H54 (cell line): ENCODE measurements at regions not wholly inside any gene's neighbourhood (a gene's known extent, or its start where the extent isn't known, plus 50 kb on each side); places are given as distances from the start of the nearest gene placed in this dataset.

Experiments used
- DNase-seq: peaks from one replicate; pipeline ENCODE4 v3.0.0; 2011; ENCODE audit warnings: low spot score, mixed read lengths; ENCODE audit not compliant: insufficient read length
- FAIRE-seq: peaks from 3 replicates; lab custom pipeline; 2011; peaks lifted over from hg19 to GRCh38; lab: Jason Lieb, UNC
- POLR2A ChIP-seq: IDR thresholded peaks from 2 replicates; pipeline ENCODE4 v1.6.1; 2011; ENCODE audit warnings: low read depth, mild to moderate bottlenecking, low read length

DNA sequence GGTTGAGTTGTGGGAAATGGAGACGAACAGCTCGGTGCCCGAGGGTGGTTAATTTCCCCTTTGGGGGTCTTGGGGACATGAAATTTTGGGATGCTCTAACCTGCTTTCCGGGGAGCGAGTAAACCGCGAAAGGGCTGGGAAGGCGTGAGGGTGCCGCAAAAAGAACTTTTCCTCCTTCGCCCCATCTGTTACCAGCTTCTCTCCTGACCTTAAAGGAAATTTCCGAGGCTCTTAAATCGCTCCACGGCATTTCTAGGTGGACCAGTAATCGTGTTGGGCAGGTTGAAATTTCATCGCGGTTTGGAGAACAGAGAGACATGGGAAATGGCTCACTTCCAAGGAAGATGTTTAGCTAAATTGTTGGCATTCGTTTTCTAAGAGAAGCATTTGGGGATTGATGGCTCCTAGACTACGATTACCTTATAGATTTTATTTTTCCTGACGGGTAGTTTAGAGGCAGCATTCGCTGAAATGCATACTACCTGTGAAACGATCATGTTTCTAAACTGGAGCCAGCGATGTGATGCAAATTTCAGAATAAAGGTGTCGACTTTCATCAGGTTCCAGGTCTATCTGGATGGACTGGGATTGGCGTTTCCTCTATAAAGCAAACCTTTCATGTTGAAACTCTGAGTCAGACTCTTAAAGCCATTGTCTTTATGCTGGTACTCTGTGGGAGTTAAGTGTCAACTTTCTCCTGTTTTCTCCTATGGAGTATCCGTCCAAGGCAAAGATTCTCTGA lies 414.5 kb downstream of the PCNX1 start:
- TF ChIP-seq POLR2A: no peak
- DNase-seq (no peak), FAIRE-seq (peak; percentile 82)

DNA sequence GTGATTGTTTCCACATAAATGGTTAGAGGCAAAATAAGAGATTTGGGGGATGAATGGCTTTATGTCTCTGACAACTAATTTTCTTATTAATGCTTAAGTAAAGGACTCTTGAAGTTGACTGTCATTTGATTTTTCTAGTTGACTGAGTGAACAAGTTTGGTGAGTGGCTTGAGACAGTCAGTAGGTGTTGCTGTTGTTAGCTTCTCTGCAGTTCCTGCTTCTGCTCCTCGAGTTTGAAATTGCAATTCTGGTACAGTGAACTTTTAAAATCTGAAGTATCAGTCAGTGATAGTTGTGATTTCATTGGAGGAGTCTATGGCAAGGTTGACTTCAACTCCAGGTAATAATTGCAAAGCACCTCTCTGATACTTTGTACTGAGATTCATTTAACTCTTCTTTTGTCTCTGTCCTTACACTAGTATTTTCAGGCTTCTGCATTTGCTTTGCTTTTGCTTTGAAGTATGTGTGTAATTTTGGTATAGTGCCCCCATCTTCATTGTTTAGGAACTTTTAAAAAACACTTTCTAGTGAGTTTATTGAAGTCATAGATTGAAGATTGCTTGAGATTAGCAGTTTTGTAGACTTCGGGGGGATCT lies 415.5 kb downstream of the PCNX1 start:
- DNase-seq (no peak), FAIRE-seq (peak; percentile 6)
- TF ChIP-seq POLR2A: no peak

GRCh38 chr14:71324767-71325272 lies 417.6 kb downstream of the PCNX1 start:
- no peak for FAIRE-seq
- TF ChIP-seq POLR2A: no peak
- no peak for DNase-seq

DNA sequence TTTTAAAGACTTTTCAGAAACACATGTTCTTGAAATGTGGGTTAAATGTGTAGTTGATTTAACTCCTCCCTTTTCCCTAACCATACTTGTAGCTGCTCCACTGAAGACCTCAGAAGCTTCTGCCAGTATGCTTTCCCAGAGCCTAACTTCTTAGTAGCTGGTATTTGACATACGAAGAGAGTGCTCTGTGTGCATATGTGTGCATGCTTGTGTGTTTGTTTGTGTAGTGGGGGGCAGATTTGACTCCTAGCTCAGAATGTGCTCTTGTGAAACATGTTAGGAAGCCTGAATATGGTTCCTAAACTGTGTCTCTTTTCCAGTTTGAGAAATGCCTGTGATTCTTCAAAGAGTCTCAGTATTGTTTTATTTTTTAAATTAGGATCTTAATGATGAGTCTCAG lies 420.4 kb downstream of the PCNX1 start:
- TF ChIP-seq POLR2A: no peak
- FAIRE-seq: no peak

GRCh38 chr14:71328183-71328582 lies 420.9 kb downstream of the PCNX1 start:
- no peak for FAIRE-seq

More for the DNA sequence above, 420.4 kb downstream of the PCNX1 start:
- no peak for DNase-seq

DNA sequence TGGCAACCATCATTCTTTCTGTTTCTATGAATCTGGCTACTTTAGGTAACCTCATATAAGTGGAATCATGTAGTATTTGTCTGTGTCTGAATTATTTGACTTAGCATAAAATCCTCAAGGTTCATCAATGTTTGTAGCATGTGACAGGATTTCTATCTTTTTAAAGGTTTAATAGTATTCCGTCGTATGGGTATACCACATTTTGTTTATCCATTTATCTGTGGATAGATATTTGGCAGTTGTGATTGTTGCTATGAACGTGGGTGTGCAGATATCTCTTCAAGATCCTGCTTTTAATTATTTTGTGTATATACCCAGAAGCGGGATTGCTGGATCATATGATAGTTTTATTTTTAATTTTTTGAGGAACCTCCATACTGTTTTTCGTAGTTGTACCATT lies 421.7 kb downstream of the PCNX1 start:
- TF ChIP-seq POLR2A: no peak
- FAIRE-seq (no peak), DNase-seq (no peak)

More at GRCh38 chr14:71328183-71328582, 420.9 kb downstream of the PCNX1 start:
- DNase-seq: no peak
- TF ChIP-seq POLR2A: no peak

DNA sequence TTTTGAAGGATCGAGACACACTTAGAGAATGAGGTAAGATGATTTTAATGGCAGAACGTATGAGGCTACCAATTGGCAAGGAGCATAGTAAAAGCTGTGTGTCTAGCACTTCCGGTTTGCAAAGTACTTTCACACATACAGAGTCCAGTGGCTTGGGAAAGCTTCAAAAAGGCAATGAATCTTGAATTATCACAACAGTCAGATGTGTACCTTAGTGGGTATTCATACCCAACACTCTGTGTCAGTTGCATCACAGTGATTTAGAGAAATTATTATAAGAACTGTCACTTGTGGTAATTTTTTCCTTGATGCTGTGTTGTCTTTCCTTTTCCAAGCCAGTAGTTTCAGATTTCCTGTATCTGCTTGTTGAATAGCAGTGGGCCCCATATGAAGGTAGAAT lies 424.1 kb downstream of the PCNX1 start:
- TF ChIP-seq POLR2A: no peak
- DNase-seq (no peak), FAIRE-seq (no peak)

DNA sequence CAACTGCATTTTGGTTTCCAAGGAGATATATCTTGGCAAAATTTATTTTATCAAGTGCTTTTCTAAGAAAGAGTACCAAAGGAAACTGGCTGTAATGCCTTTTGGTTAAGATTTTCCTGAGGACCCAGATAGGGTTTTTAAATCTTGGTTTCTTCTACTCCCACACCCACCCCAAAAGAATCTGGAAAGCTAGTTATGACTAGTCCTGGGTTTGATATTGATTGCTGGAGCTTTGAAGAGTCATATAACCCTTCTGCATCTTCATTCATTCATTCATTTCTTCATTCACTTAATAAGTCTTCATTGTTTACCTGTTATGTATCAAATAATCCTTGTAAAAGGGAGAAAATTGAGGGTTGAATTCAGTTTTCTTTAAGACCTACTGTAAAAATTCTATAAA lies 425.2 kb downstream of the PCNX1 start:
- DNase-seq (no peak), FAIRE-seq (no peak)
- no peak for TF ChIP-seq POLR2A

- DNase-seq: no peak
- TF ChIP-seq POLR2A: no peak
Measured at GRCh38 chr14:71333705-71334104, 426.4 kb downstream of the PCNX1 start.

GRCh38 chr14:71336489-71337192 lies 429.4 kb downstream of the PCNX1 start:
- TF ChIP-seq POLR2A: no peak
- DNase-seq: no peak
- no peak for FAIRE-seq

More at GRCh38 chr14:71333705-71334104, 426.4 kb downstream of the PCNX1 start:
- FAIRE-seq: no peak

DNA sequence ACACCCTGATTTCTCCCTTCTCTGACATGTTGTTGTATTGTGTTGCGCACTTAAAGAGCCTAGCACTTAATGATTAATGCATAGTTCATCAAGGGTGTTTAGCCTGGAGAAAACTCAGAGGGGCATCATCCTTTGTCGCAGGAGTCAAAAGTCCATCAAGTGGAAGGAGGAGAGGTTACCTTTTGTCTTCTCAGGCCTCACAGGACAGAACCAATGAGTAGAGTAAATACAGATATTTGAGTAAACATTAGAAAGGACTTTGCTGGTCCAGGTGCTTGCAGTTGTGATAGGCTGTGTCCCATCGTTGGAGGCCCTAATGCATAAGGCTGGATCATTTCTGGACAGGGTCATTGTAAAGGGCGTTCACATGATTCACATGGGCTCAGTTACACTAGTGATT lies 430.9 kb downstream of the PCNX1 start:
- no peak for TF ChIP-seq POLR2A
- FAIRE-seq (no peak), DNase-seq (no peak)

DNA sequence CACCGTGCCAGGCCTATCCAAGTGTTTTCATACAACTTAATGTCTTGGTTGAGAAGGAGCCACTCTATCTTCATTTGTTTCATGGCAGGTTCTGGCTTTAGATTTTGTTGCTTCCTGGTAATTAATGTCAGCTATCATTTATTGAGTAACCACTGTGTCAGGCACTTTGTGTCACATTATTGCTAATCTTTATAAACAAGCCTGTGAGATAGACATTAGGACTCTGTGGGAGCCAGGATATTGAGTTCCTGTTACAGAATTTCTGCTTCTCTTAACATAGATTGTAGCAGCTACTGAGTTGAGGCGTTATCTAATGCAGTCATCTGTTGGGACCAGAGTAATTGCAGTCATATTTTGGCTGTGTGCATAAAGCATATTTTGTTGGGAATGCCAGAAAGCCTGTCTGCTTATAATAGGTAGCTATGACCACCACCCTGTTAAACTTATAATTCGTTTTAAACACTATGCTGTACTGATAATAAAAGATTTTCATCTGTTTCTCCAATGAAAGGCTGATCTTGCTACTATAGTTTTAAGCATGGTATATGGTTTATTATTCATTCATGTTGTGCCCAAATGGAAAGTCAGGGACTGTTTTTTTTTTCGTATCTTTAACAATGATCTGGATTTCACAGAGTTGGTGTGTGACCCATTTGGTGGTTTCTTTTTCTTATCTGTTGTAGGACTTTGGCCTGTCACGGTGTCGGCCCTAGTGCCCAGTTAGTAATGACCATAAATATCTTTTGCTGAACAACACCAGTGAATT lies 432.6 kb downstream of the PCNX1 start:
- FAIRE-seq: no peak
- no peak for DNase-seq

DNA sequence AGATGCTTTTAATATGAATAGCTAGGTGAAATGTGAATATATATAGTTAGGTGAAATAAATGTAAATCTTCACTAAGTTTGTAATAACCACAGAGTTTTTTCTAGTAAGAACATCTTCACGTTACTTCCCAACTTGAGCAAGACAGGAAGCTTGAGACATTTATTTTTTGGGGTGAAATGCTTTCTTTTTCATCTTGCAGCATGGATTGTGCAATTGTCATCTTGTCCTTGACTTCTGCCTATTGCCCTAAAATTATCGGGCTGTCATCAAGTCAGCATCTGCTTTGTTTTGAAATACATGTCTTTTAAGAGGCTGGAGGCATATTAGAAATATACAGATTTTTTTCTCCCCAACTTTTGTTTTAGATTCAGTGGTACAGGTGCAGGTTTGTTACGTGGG lies 433.9 kb downstream of the PCNX1 start:
- DNase-seq: no peak
- no peak for TF ChIP-seq POLR2A
- no peak for FAIRE-seq

More for the DNA sequence above, 432.6 kb downstream of the PCNX1 start:
- TF ChIP-seq POLR2A: no peak

DNA sequence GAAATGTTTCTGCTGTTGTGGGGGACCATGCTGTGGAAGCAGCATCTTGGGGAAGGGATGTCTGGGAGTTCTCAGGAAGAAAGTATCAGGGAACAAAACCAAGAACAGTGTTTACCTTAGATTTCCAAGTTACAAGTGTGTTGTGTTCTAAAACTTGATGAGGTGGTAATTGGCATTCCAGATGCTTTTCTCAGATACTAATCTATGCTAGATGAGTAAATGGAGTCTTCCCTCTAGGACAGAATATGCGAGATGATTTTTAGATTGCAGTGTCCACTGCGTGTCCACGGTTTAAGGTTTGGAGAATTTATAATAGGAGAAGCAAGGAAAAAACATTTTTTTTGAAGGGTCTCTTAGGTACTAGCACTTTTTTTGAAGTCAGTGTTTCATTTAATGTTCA lies 436.5 kb downstream of the PCNX1 start:
- no peak for DNase-seq
- FAIRE-seq: no peak
- TF ChIP-seq POLR2A: no peak
